Calu3 (cell line): ENCODE measurements at regions not wholly inside any gene's neighbourhood (a gene's known extent, or its start where the extent isn't known, plus 50 kb on each side); places are given as distances from the start of the nearest gene placed in this dataset.
A peak's percentile ranks its signal among the peaks of the same experiment; 100 is the strongest.

Experiments used
- BruUV-seq: library from RNA; stranded (reverse); fragments of 400-500 nt; replicated peaks from 2 replicates; lab custom pipeline; 2021; lab: Mats Ljungman, UMichigan
- CTCF ChIA-PET: fragments of 300-600 bp; sonication (Branson Sonifier 250); formaldehyde crosslinking; loops from one replicate; lab custom pipeline; 2022; ENCODE audit warnings: antibody characterized with exemption; lab: Charles Lee
- DNase-seq: peaks from one replicate; pipeline ENCODE4 v3.0.0; 2022
- H3K27ac Mint-ChIP-seq: one replicate; pipeline ENCODE4 v1.8.0; 2022; ENCODE audit warnings: mixed read lengths; ENCODE audit not compliant: unreplicated experiment
- H3K27me3 Mint-ChIP-seq: one replicate; pipeline ENCODE4 v1.8.0; 2022; ENCODE audit warnings: mixed read lengths; ENCODE audit not compliant: unreplicated experiment
- H3K36me3 Mint-ChIP-seq: one replicate; pipeline ENCODE4 v1.8.0; 2022; ENCODE audit warnings: mild to moderate bottlenecking, moderate library complexity, mixed read lengths; ENCODE audit not compliant: insufficient read depth, unreplicated experiment
- H3K4me1 Mint-ChIP-seq: one replicate; pipeline ENCODE4 v1.8.0; 2022; ENCODE audit warnings: mild to moderate bottlenecking, low read depth, mixed read lengths; ENCODE audit not compliant: unreplicated experiment
- H3K4me3 Mint-ChIP-seq: one replicate; pipeline ENCODE4 v1.8.0; 2022; ENCODE audit warnings: mild to moderate bottlenecking, low read depth, moderate library complexity, mixed read lengths; ENCODE audit not compliant: unreplicated experiment
- H3K9me3 Mint-ChIP-seq: one replicate; pipeline ENCODE4 v1.8.0; 2022; ENCODE audit warnings: low read depth, mixed read lengths; ENCODE audit not compliant: unreplicated experiment
- CTCF ChIP-seq: fragments of 200-600 bp; IDR thresholded peaks from one replicate; pipeline ENCODE4 v1.8.0; 2022; ENCODE audit warnings: antibody characterized with exemption; ENCODE audit not compliant: unreplicated experiment
- intact Hi-C: fragments of 100-400 bp; cut with micrococcal nuclease; formaldehyde crosslinking; loops from one replicate; pipeline ENCODE4 v1.10.0; 2022; ENCODE audit not compliant: unreplicated experiment

GRCh38 chr16:85165781-85166180 lies 53.5 kb upstream of the CIBAR2 start:
- Mint-ChIP-seq H3K27ac (no peak overlapping the region), H3K36me3 (no peaks in the 10 kb centered on the region), H3K27me3 (peaks cover 88% of the 10 kb centered on the region), H3K4me3 (no peak overlapping the region), H3K4me1 (peaks cover 16% of the 10 kb centered on the region), H3K9me3 (no peaks in the 10 kb centered on the region)
- CTCF ChIA-PET, result no interaction called here
- intact Hi-C loops, result no loop called here
- BruUV-seq, result no TSS peak
- no peak for DNase-seq
- no peak for TF ChIP-seq CTCF

- BruUV-seq, result no TSS peak
- intact Hi-C loops, result no loop called here
Measured at GRCh38 chr16:85166281-85166680, 54.0 kb upstream of the CIBAR2 start.

GRCh38 chr16:85166699-85167588 lies 54.7 kb upstream of the CIBAR2 start:
- Mint-ChIP-seq H3K4me1 (peaks cover 17% of the 10 kb centered on the region), H3K9me3 (no peaks in the 10 kb centered on the region), H3K4me3 (no peak overlapping the region), H3K36me3 (no peaks in the 10 kb centered on the region), H3K27ac (no peak overlapping the region), H3K27me3 (peaks cover 88% of the 10 kb centered on the region)
- no peak for TF ChIP-seq CTCF
- peak; percentile 47 for DNase-seq
- CTCF ChIA-PET, result no interaction called here
- intact Hi-C loops, result no loop called here
- BruUV-seq, result no TSS peak

More at GRCh38 chr16:85166281-85166680, 54.0 kb upstream of the CIBAR2 start:
- Mint-ChIP-seq H3K27me3 (peaks cover 88% of the 10 kb centered on the region), H3K9me3 (no peaks in the 10 kb centered on the region), H3K36me3 (no peaks in the 10 kb centered on the region), H3K27ac (no peak overlapping the region), H3K4me1 (peaks cover 16% of the 10 kb centered on the region), H3K4me3 (no peak overlapping the region)
- no peak for TF ChIP-seq CTCF
- CTCF ChIA-PET, result no interaction called here
- DNase-seq, result no peak

GRCh38 chr16:85167589-85168537 lies 55.6 kb upstream of the CIBAR2 start:
- Mint-ChIP-seq H3K4me1 (peaks cover 26% of the 10 kb centered on the region), H3K27ac (no peak overlapping the region), H3K36me3 (no peaks in the 10 kb centered on the region), H3K9me3 (no peaks in the 10 kb centered on the region), H3K27me3 (peaks cover 88% of the 10 kb centered on the region), H3K4me3 (no peak overlapping the region)
- no TSS peak for BruUV-seq
- intact Hi-C loops, result no loop called here
- no peak for TF ChIP-seq CTCF
- CTCF ChIA-PET, result no interaction called here
- DNase-seq, result no peak
